PC-9 (cell line): ENCODE measurements at regions not wholly inside any gene's neighbourhood (a gene's known extent, or its start where the extent isn't known, plus 50 kb on each side); places are given as distances from the start of the nearest gene placed in this dataset.

ENCODE experiments used
- EZH2 ChIP-seq: fragments of 200-600 bp; sonication (generic); IDR thresholded peaks from 2 replicates; pipeline ENCODE4 v1.8.0; 2017; ENCODE audit warnings: antibody characterized with exemption, low read depth
- TF ChIP-seq, protein P1 (sequence below): fragments of 200-600 bp; sonication (generic); conservative IDR thresholded peaks from 2 replicates; pipeline ENCODE4 v1.6.1; 2017; ENCODE audit warnings: mixed run types, antibody characterized with exemption, mild to moderate bottlenecking, moderate library complexity

GRCh38 chr18:39481281-39481680, 1915.7 kb upstream of the CELF4 start:
- no peak for TF ChIP-seq EZH2
- TF ChIP-seq, protein P1, sequence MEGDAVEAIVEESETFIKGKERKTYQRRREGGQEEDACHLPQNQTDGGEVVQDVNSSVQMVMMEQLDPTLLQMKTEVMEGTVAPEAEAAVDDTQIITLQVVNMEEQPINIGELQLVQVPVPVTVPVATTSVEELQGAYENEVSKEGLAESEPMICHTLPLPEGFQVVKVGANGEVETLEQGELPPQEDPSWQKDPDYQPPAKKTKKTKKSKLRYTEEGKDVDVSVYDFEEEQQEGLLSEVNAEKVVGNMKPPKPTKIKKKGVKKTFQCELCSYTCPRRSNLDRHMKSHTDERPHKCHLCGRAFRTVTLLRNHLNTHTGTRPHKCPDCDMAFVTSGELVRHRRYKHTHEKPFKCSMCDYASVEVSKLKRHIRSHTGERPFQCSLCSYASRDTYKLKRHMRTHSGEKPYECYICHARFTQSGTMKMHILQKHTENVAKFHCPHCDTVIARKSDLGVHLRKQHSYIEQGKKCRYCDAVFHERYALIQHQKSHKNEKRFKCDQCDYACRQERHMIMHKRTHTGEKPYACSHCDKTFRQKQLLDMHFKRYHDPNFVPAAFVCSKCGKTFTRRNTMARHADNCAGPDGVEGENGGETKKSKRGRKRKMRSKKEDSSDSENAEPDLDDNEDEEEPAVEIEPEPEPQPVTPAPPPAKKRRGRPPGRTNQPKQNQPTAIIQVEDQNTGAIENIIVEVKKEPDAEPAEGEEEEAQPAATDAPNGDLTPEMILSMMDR, result no peak
